ENCODE measurements at regions not wholly inside any gene's neighbourhood (a gene's known extent, or its start where the extent isn't known, plus 50 kb on each side); places are given as distances from the start of the nearest gene placed in this dataset.

DNA sequence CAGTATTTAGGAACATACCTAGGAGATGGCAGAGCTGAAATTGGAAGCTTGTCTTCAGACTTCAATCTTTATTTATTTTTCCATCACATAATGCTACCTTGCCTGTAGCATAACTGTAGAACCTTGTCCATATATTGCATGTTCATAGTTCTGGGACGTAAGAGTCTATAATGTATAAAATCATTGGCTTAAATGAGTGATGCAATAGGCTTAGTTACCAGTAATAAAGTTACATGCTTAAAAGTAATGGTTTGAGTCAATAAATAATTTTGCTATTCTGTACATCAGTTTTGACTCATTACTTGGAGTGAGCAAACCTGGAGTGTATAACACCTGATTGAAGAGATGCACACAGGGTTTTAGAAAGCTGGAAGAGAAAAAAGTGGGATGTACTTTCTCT lies 229.3 kb downstream of the CDCA7 start:
- H3K4me3 ChIP-seq, result no peak overlapping the region
- TF ChIP-seq POLR2A (IDR thresholded peaks at IDR 0.05) (no peak), CTCF (IDR thresholded peaks at IDR 0.05) (no peak)
- intact Hi-C loops (cut with DNase I), result no loop called here
- no peak overlapping the region for H3K27ac ChIP-seq
- 74 to 80% methylated on average over 1 of the region's 1 CpG for WGBS, 2 donors
- no peak for DNase-seq
- H3K27me3 ChIP-seq, result peaks cover 0 to 3% (median 0%) of the 10 kb centered on the region in 4 donors
- no peaks in the 10 kb centered on the region for H3K9me3 ChIP-seq
- peaks cover 0 to 7% (median 0%) of the 10 kb centered on the region in 3 donors for H3K4me1 ChIP-seq
- H3K36me3 ChIP-seq, result no peaks in the 10 kb centered on the region

- H3K4me3 ChIP-seq, result no peak overlapping the region
- no peak for DNase-seq
- H3K27ac ChIP-seq, result no peak overlapping the region
- intact Hi-C loops (cut with DNase I), result no loop called here
- 63 to 82% methylated on average over 4 of the region's 4 CpGs for WGBS, 2 donors
- peaks cover under 1 to 15% (median under 1%) of the 10 kb centered on the region in 3 donors for H3K4me1 ChIP-seq
- no peaks in the 10 kb centered on the region for H3K36me3 ChIP-seq
- no peak for TF ChIP-seq POLR2A (IDR thresholded peaks at IDR 0.05)
- no peak for TF ChIP-seq CTCF (IDR thresholded peaks at IDR 0.05)
- no peaks in the 10 kb centered on the region for H3K9me3 ChIP-seq
- peaks cover 0 to 3% (median 0%) of the 10 kb centered on the region in 4 donors for H3K27me3 ChIP-seq
These were observed 230.2 kb downstream of the CDCA7 start for GRCh38 chr2:173584676-173585458.

DNA sequence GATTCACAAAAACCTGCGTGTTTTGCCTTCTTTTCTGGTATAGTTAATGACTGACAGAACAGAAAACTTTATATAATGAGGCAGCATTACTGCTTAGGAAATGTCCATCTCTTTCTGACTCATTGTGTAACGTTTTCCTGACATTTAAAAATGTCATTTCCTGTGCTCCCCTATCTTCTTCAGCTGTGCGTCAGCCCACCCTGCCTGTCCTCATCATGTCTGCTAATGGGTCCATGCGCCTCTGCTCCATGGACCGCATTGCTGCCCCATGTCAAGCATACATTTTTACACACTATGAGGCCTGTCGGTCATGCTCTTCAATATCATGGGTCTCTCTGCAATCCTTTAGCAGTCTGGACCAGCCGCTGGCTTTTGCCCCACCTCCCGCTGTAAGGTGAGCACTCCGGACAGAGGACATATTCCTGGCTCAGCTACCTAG lies 234.3 kb downstream of the CDCA7 start:
- no peaks in the 10 kb centered on the region for H3K27me3 ChIP-seq
- H3K9me3 ChIP-seq, result peaks cover 0 to 11% (median 8%) of the 10 kb centered on the region in 3 donors
- no peaks in the 10 kb centered on the region for H3K36me3 ChIP-seq
- peaks cover 3 to 33% (median 5%) of the 10 kb centered on the region in 3 donors for H3K4me1 ChIP-seq
- WGBS, 2 donors, result 61 to 68% methylated on average over 9 of the region's 9 CpGs
- TF ChIP-seq POLR2A (IDR thresholded peaks at IDR 0.05), result no peak
- no peak for DNase-seq
- H3K4me3 ChIP-seq, result no peak overlapping the region
- intact Hi-C loops (cut with DNase I), result no loop called here
- peak overlapping the region in 1 of 4 donors; percentile 84 for H3K27ac ChIP-seq

DNA sequence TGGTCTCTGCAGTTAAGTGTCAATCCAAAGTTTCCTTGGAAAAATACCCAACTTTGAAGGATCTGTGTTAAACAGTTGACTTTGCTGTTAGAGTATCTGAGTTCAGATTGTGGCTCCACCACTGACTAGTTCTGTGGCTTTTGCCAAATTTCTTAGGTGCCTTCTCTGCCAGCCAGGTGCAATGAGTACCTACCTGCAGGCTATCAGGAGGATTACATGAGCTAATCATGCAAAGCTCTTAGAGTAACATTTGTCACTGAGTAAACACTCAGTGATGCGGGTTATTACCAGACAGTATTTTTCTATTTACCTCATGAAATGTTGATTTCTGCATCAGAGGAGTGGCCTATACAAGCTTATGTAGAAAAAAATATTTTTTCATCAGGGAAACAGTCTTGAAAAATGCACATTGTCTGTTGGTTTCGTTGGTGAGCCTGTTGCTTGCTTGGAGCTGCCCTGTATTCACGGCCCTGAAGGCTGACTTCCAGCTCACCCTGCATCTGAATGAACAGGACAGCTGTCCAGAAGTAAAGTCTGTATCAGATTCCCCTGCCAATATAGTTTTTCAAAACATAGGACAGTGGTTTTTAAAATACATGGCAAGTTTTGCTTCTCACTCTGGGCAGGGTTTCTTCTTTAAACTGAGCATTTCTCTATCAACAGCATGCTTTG lies 235.1 kb downstream of the CDCA7 start:
- Histone ChIP-seq H3K4me3 (peak overlapping the region in 1 of 4 donors; percentile 6), H3K27me3 (no peaks in the 10 kb centered on the region), H3K4me1 (peaks cover 3 to 33% (median 5%) of the 10 kb centered on the region in 3 donors), H3K27ac (peak overlapping the region; percentile 36 to 84 (median 62)), H3K9me3 (peaks cover 0 to 11% (median 8%) of the 10 kb centered on the region in 3 donors), H3K36me3 (no peaks in the 10 kb centered on the region)
- intact Hi-C loops (cut with DNase I), result no loop called here
- DNase-seq, result no peak
- 36 to 40% methylated on average over 3 of the region's 3 CpGs for WGBS, 2 donors
- peak in 1 of 6 experiments; percentile 49 for TF ChIP-seq CTCF (IDR thresholded peaks at IDR 0.05)
- TF ChIP-seq POLR2A (IDR thresholded peaks at IDR 0.05), result no peak

GRCh38 chr2:173590276-173590861 lies 235.7 kb downstream of the CDCA7 start:
- WGBS, 2 donors, result 37 to 54% methylated on average over 3 to 4 of the region's 6 CpGs
- DNase-seq, result no peak

More at GRCh38 chr2:173590276-173590861, 235.7 kb downstream of the CDCA7 start:
- Histone ChIP-seq H3K27me3 (no peaks in the 10 kb centered on the region), H3K36me3 (no peaks in the 10 kb centered on the region), H3K27ac (peak overlapping the region; percentile 36 to 84 (median 62)), H3K4me1 (peaks cover 3 to 33% (median 5%) of the 10 kb centered on the region in 3 donors), H3K9me3 (peaks cover 0 to 11% (median 8%) of the 10 kb centered on the region in 3 donors), H3K4me3 (peak overlapping the region in 3 of 4 donors; percentile 6 to 21 (median 6))
- no peak for TF ChIP-seq CTCF (IDR thresholded peaks at IDR 0.05)
- TF ChIP-seq POLR2A (IDR thresholded peaks at IDR 0.05), result no peak
- intact Hi-C loops (cut with DNase I), result no loop called here
